HepG2 (cell line): ENCODE measurements at regions not wholly inside any gene's neighbourhood (a gene's known extent, or its start where the extent isn't known, plus 50 kb on each side); places are given as distances from the start of the nearest gene placed in this dataset.

Experiments used
- ATAC-seq: fragments of 200-7000 bp; cut with Tn5 transposase; 3 replicates; pipeline ENCODE4 v1.9.1; 2020; ENCODE audit warnings: mild to moderate bottlenecking, moderate library complexity
- BruUV-seq: library from RNA; stranded (reverse); fragments of 400-500 nt; replicated peaks from 2 replicates; lab custom pipeline; 2021; lab: Mats Ljungman, UMichigan
- CTCF ChIA-PET: fragments of 300-600 bp; formaldehyde crosslinking; extraction: SDS; loops from one replicate; lab custom pipeline; 2021; ENCODE audit warnings: low total read pairs, inconsistent platforms, low intra/inter-chr PET ratio; lab: Yijun Ruan, JAX
- POLR2A ChIA-PET: fragments of 350-600 bp; sonication (Branson Sonifier 250); formaldehyde crosslinking; loops from one replicate; lab custom pipeline; 2020; ENCODE audit warnings: antibody characterized with exemption, inconsistent platforms; lab: Yijun Ruan, JAX
- DNase-seq: peaks from one replicate; pipeline ENCODE4 v3.0.0-alpha.2; 2015; ENCODE audit warnings: low spot score
- FAIRE-seq: peaks from 3 replicates; lab custom pipeline; 2011; peaks lifted over from hg19 to GRCh38; lab: Jason Lieb, UNC
- H2AFZ ChIP-seq: one replicate; pipeline ENCODE4 v1.6.1; 2011; ENCODE audit warnings: low read length, inconsistent platforms
- H3K27ac ChIP-seq: fragments of 300-600 bp; 3 replicates; pipeline ENCODE4 v1.8.0; 2011; ENCODE audit warnings: mixed run types, mild to moderate bottlenecking, mixed read lengths, low read length, inconsistent platforms; ENCODE audit not compliant: insufficient read depth; ENCODE audit errors: extremely low read length
- H3K27me3 ChIP-seq, 2 experiments: fragments of 200-600 bp in 1 of 2; 2 replicates in 1 of 2; 3 replicates in 1 of 2; pipeline versions ENCODE4 v1.6.0 to v1.8.0; 2011; ENCODE audit warnings: low read length in 2 of 2, mild to moderate bottlenecking in 2 of 2, moderate library complexity in 2 of 2, inconsistent platforms in 1 of 2; ENCODE audit not compliant: insufficient read depth in 2 of 2, control insufficient read depth in 1 of 2
- H3K36me3 ChIP-seq, 2 experiments: fragments of 200-600 bp in 1 of 2; replicated peaks in 1 of 2; 2 replicates in 1 of 2; 3 replicates in 1 of 2; pipeline versions ENCODE4 v1.5.1 to v1.8.0; 2011; ENCODE audit warnings: low read length in 2 of 2, inconsistent platforms in 1 of 2; ENCODE audit not compliant: insufficient read depth in 2 of 2, control insufficient read depth in 1 of 2
- H3K4me1 ChIP-seq: 2 replicates; pipeline ENCODE4 v1.5.1; 2012; ENCODE audit warnings: low read length, inconsistent platforms; ENCODE audit not compliant: insufficient read depth
- H3K4me2 ChIP-seq: 2 replicates; pipeline ENCODE4 v1.6.0; 2011; ENCODE audit warnings: low read depth, low read length, inconsistent platforms
- H3K4me3 ChIP-seq, 3 experiments: fragments of 200-600 bp in 1 of 3; sonication (generic), shearing (Covaris generic) in 1 of 3; replicated peaks in 1 of 3; 2 replicates each; pipeline ENCODE4 v1.5.1; 2011 to 2016; ENCODE audit warnings: low read length in 3 of 3, inconsistent platforms in 2 of 3, low read depth in 2 of 3, mild to moderate bottlenecking in 2 of 3, control low read depth in 1 of 3, mixed read lengths in 1 of 3; ENCODE audit not compliant: insufficient read depth in 1 of 3
- H3K79me2 ChIP-seq: one replicate; pipeline ENCODE4 v1.6.1; 2011; ENCODE audit warnings: low read length, inconsistent platforms; ENCODE audit not compliant: insufficient read depth
- H3K9ac ChIP-seq: 2 replicates; pipeline ENCODE4 v1.6.0; 2011; ENCODE audit warnings: mild to moderate bottlenecking, low read depth, low read length, inconsistent platforms; ENCODE audit not compliant: insufficient read depth
- H3K9me3 ChIP-seq: 2 replicates; pipeline ENCODE4 v1.5.1; 2012; ENCODE audit warnings: mild to moderate bottlenecking, low read length
- H4K20me1 ChIP-seq: 2 replicates; pipeline ENCODE4 v1.6.0; 2011; ENCODE audit warnings: inconsistent platforms, mild to moderate bottlenecking, low read length, moderate library complexity; ENCODE audit not compliant: insufficient read depth
- EEA1 ChIP-seq: sonication (generic); formaldehyde crosslinking; IDR thresholded peaks from 2 replicates; pipeline ENCODE4 v1.5.1; 2020; ENCODE audit warnings: mild to moderate bottlenecking, missing genetic modification reagents, borderline replicate concordance
- FOXK2 ChIP-seq: fragments of 450-650 bp; IDR thresholded peaks from 2 replicates; pipeline ENCODE4 v1.6.1; 2016
- FOXM1 ChIP-seq: sonication (generic); formaldehyde crosslinking; IDR thresholded peaks from 2 replicates; pipeline ENCODE4 v1.5.0; 2020; ENCODE audit warnings: missing genetic modification reagents
- IKZF4 ChIP-seq: sonication (generic); formaldehyde crosslinking; IDR thresholded peaks from 2 replicates; pipeline ENCODE4 v1.5.1; 2020; ENCODE audit warnings: borderline replicate concordance, mild to moderate bottlenecking, low read depth, missing genetic modification reagents; ENCODE audit errors: not compliant biosample characterization
- PAXIP1 ChIP-seq: sonication (generic); formaldehyde crosslinking; conservative IDR thresholded peaks from 2 replicates; pipeline ENCODE4 v1.4.0; 2020; ENCODE audit warnings: mild to moderate bottlenecking, missing genetic modification reagents, moderate library complexity
- RARG ChIP-seq: sonication (generic); formaldehyde crosslinking; IDR thresholded peaks from 2 replicates; pipeline ENCODE4 v1.4.0; 2020; ENCODE audit warnings: low read depth, mild to moderate bottlenecking, missing genetic modification reagents
- SIN3B ChIP-seq: fragments of 150-350 bp; IDR thresholded peaks from 2 replicates; pipeline ENCODE4 v1.6.1; 2014; ENCODE audit warnings: low read length
- SNAI1 ChIP-seq: sonication (generic); formaldehyde crosslinking; IDR thresholded peaks from 2 replicates; pipeline ENCODE4 v1.5.0; 2020; ENCODE audit warnings: mild to moderate bottlenecking, missing genetic modification reagents, borderline replicate concordance
- TRIM24 ChIP-seq: sonication (generic); formaldehyde crosslinking; IDR thresholded peaks from 2 replicates; pipeline ENCODE4 v1.8.0; 2022; ENCODE audit warnings: mild to moderate bottlenecking, missing genetic modification reagents
- ZBTB34 ChIP-seq: sonication (generic); formaldehyde crosslinking; IDR thresholded peaks from 2 replicates; pipeline ENCODE4 v1.8.0; 2022; ENCODE audit warnings: mild to moderate bottlenecking, missing genetic modification reagents
- ZMYM2 ChIP-seq: sonication (generic); formaldehyde crosslinking; IDR thresholded peaks from 2 replicates; pipeline ENCODE4 v1.8.0; 2022; ENCODE audit warnings: mild to moderate bottlenecking, missing genetic modification reagents
- ZNF34 ChIP-seq: sonication (generic); formaldehyde crosslinking; IDR thresholded peaks from 2 replicates; pipeline ENCODE4 v1.4.0; 2020; ENCODE audit warnings: mild to moderate bottlenecking, missing genetic modification reagents, borderline replicate concordance
- ZSCAN30 ChIP-seq: sonication (generic); formaldehyde crosslinking; IDR thresholded peaks from 2 replicates; pipeline ENCODE4 v1.5.0; 2020; ENCODE audit warnings: mild to moderate bottlenecking, missing genetic modification reagents
- in situ Hi-C: cut with HindIII; loops from 2 replicates; pipeline ENCODE4 v1.10.0; 2017; ENCODE audit warnings: low pct_unique_long_range_greater_than_20kb; ENCODE audit not compliant: extremely low pct_ligation_motif_present
- intact Hi-C: fragments of 100-400 bp; cut with micrococcal nuclease; formaldehyde crosslinking; loops from one replicate; pipeline ENCODE4 v1.10.0; 2022; ENCODE audit not compliant: unreplicated experiment
- TF ChIP-seq, protein P1 (sequence below): sonication (generic); formaldehyde crosslinking; IDR thresholded peaks from 2 replicates; pipeline ENCODE4 v1.5.0; 2020; ENCODE audit warnings: mild to moderate bottlenecking, low read depth, missing genetic modification reagents, borderline replicate concordance
- TF ChIP-seq, protein P2 (sequence below): sonication (generic); formaldehyde crosslinking; IDR thresholded peaks from 2 replicates; pipeline ENCODE4 v1.5.0; 2020; ENCODE audit warnings: mild to moderate bottlenecking, missing genetic modification reagents
- TF ChIP-seq, protein P3 (sequence below): IDR thresholded peaks from 2 replicates; pipeline ENCODE4 v1.6.1; 2016; ENCODE audit warnings: mild to moderate bottlenecking, missing biosample characterization, missing genetic modification reagents

DNA sequence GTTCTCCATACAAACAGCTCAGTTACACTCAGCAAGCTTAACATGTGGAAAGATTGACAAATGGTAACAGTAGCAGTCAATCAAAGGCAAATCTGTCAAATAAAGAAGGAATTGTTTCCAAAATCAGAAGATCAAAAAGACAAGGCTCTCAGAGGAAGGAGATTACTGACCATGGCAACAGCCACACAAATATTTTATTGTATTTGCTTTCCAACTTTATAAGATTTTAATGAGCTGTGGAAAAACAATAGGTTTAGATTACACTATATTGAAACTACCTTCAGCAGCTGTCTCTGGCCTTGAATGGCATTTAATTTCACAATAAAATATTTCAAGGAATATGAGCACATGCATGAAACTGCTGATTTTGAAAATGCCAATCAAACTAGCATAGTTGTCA, 1143.9 kb upstream of the GJE1 start:
- DNase-seq, result no peak
- H3K9ac ChIP-seq, result no peak overlapping the region
- H3K79me2 ChIP-seq, result no peaks in the 10 kb centered on the region
- no peaks in the 10 kb centered on the region for H4K20me1 ChIP-seq
- no peak for ATAC-seq
- ChIA-PET CTCF (no interaction called here), POLR2A (no interaction called here)
- H3K4me2 ChIP-seq, result no peak overlapping the region
- H3K9me3 ChIP-seq, result peaks cover 20% of the 10 kb centered on the region
- no peak for FAIRE-seq
- H2AFZ ChIP-seq, result no peak overlapping the region
- intact Hi-C loops, result loop anchor here (2.0 kb wide), 1 partner anchor 16 kb away; no protein-coding TSS in a partner anchor
- in situ Hi-C loops, result no loop called here
- H3K27ac ChIP-seq, result no peak overlapping the region
- no peaks in the 10 kb centered on the region for H3K36me3 ChIP-seq
- no peaks in the 10 kb centered on the region for H3K4me1 ChIP-seq
- no peak overlapping the region for H3K4me3 ChIP-seq
- H3K27me3 ChIP-seq, result no peaks in the 10 kb centered on the region
- BruUV-seq, result no TSS peak
- TF ChIP-seq IKZF4 (CRISPR knock-in tag) (no peak), ZMYM2 (CRISPR knock-in tag) (no peak), TRIM24 (CRISPR knock-in tag) (no peak), PAXIP1 (CRISPR knock-in tag) (no peak), EEA1 (CRISPR knock-in tag) (no peak), RARG (CRISPR knock-in tag) (no peak), ZBTB34 (CRISPR knock-in tag) (no peak), ZNF34 (CRISPR knock-in tag) (no peak), SIN3B (no peak), FOXM1 (CRISPR knock-in tag) (no peak), SNAI1 (no peak), FOXK2 (no peak), ZSCAN30 (no peak)
- TF ChIP-seq, protein P1, sequence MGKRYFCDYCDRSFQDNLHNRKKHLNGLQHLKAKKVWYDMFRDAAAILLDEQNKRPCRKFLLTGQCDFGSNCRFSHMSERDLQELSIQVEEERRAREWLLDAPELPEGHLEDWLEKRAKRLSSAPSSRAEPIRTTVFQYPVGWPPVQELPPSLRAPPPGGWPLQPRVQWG, result no peak
- TF ChIP-seq, protein P2, sequence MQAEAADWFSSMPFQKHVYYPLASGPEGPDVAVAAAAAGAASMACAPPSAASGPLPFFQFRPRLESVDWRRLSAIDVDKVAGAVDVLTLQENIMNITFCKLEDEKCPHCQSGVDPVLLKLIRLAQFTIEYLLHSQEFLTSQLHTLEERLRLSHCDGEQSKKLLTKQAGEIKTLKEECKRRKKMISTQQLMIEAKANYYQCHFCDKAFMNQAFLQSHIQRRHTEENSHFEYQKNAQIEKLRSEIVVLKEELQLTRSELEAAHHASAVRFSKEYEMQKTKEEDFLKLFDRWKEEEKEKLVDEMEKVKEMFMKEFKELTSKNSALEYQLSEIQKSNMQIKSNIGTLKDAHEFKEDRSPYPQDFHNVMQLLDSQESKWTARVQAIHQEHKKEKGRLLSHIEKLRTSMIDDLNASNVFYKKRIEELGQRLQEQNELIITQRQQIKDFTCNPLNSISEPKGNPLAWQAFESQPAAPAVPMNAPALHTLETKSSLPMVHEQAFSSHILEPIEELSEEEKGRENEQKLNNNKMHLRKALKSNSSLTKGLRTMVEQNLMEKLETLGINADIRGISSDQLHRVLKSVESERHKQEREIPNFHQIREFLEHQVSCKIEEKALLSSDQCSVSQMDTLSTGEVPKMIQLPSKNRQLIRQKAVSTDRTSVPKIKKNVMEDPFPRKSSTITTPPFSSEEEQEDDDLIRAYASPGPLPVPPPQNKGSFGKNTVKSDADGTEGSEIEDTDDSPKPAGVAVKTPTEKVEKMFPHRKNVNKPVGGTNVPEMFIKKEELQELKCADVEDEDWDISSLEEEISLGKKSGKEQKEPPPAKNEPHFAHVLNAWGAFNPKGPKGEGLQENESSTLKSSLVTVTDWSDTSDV (CRISPR knock-in tag), result no peak
- TF ChIP-seq, protein P3, sequence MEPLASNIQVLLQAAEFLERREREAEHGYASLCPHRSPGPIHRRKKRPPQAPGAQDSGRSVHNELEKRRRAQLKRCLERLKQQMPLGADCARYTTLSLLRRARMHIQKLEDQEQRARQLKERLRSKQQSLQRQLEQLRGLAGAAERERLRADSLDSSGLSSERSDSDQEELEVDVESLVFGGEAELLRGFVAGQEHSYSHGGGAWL, result no peak
